ENCODE measurements at regions not wholly inside any gene's neighbourhood (a gene's known extent, or its start where the extent isn't known, plus 50 kb on each side); places are given as distances from the start of the nearest gene placed in this dataset.
A peak's percentile ranks its signal among the peaks of the same experiment; 100 is the strongest.

DNA sequence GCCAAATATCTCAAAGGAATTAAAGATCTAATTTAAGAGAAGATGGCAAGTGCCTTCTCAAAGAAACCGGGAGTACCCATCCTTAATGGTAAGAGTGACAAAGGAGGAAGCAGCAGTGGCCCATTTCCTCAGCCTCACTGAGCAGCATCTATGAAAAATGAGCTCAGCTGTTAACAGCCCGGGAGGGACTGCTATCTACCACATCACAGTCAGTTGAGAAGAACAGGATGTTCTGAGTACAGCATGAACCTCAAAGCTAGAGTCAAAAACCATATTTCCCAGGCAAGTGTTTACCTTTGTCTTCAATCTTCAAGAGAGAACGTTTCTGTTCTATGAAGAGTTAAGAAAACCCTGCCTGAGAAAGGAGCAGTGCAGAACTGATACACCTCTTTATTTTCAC is 115.0 kb downstream of the BTG1 start:
- no peaks in the 10 kb centered on the region for H3K36me3 ChIP-seq (ENCODE audit: control insufficient read depth in 4 of 4, insufficient read depth in 4 of 4, low read length in 4 of 4)
- no peak overlapping the region for H3K9ac ChIP-seq (ENCODE audit: insufficient read depth in 1 of 2, low read length in 2 of 2)
- H3K4me1 ChIP-seq (ENCODE audit: control insufficient read depth in 5 of 5, insufficient read depth in 5 of 5, low read length in 5 of 5) = peaks cover 0 to 24% (median 5%) of the 10 kb centered on the region in 5 donors
- H3K9me3 ChIP-seq (ENCODE audit: control insufficient read depth in 4 of 4, insufficient read depth in 3 of 4, low read length in 3 of 4) = no peaks in the 10 kb centered on the region
- WGBS, 2 donors = 7 to 11% methylated on average over 3 of the region's 3 CpGs
- peak overlapping the region in 1 of 2 donors; percentile 70 for H3K27ac ChIP-seq (ENCODE audit: low read depth in 1 of 2, low read length in 1 of 2)
- H3K27me3 ChIP-seq (ENCODE audit: control insufficient read depth in 3 of 3, insufficient read depth in 3 of 3, low read length in 2 of 3) = no peaks in the 10 kb centered on the region
- no peak for TF ChIP-seq CTCF (IDR thresholded peaks at IDR 0.05; ENCODE audit: control extremely low read depth, extremely low read depth)
- ATAC-seq (ENCODE audit: insufficient read depth, low FRiP score) (peak; percentile 75), DNase-seq (peak in 2 of 3 donors; percentile 34 to 51)
- no peak overlapping the region for H3K4me3 ChIP-seq

DNA sequence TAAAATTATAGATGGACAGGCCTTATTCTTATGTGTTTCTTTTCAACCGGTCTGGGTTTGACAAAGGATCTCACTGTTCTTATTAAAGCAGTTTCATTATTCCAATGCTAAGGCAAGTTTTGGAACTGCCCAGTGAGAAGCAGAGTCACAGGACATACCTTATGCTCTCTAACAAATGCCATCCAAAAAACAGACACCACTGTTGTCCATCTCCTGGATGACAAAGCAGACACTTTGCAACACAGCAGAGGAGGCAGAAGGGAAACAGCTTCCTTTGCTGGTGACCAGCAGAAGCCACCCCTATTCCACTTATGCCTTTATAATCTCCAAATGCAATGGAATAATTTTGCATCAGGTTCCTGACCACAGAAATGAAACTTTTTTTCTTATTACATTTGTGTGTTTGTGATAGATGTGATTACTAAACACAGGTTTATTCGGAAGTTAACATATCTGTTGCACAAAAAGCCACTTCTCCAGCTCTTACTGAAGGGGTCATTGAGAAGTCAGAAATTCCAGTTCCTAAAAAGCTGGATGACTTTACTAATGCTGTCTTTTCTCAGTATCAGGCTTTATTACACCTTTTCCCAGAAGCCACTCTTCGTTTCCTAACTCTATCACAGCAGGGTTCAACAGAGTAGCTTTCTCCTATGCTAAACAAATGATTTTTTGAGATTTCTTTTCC is 115.6 kb downstream of the BTG1 start:
- Histone ChIP-seq H3K4me1 (ENCODE audit: control insufficient read depth in 5 of 5, insufficient read depth in 5 of 5, low read length in 5 of 5) (peaks cover 0 to 18% (median 5%) of the 10 kb centered on the region in 5 donors), H3K4me3 (no peak overlapping the region), H3K9me3 (ENCODE audit: control insufficient read depth in 4 of 4, insufficient read depth in 3 of 4, low read length in 3 of 4) (no peaks in the 10 kb centered on the region), H3K9ac (ENCODE audit: insufficient read depth in 1 of 2, low read length in 2 of 2) (no peak overlapping the region), H3K27ac (ENCODE audit: low read depth in 1 of 2, low read length in 1 of 2) (peak overlapping the region; percentile 70 to 79), H3K27me3 (ENCODE audit: control insufficient read depth in 3 of 3, insufficient read depth in 3 of 3, low read length in 2 of 3) (no peaks in the 10 kb centered on the region), H3K36me3 (ENCODE audit: control insufficient read depth in 4 of 4, insufficient read depth in 4 of 4, low read length in 4 of 4) (no peaks in the 10 kb centered on the region)
- TF ChIP-seq CTCF (IDR thresholded peaks at IDR 0.05; ENCODE audit: control extremely low read depth, extremely low read depth) = no peak
- 57 to 61% methylated on average over 3 of the region's 3 CpGs for WGBS, 2 donors
- DNase-seq (no peak), ATAC-seq (ENCODE audit: insufficient read depth, low FRiP score) (no peak)

GRCh38 chr12:92029136-92029535 is 116.5 kb downstream of the BTG1 start:
- Histone ChIP-seq H3K36me3 (ENCODE audit: control insufficient read depth in 4 of 4, insufficient read depth in 4 of 4, low read length in 4 of 4) (no peaks in the 10 kb centered on the region), H3K4me3 (no peak overlapping the region), H3K9ac (ENCODE audit: insufficient read depth in 1 of 2, low read length in 2 of 2) (no peak overlapping the region), H3K27ac (ENCODE audit: low read depth in 1 of 2, low read length in 1 of 2) (no peak overlapping the region), H3K9me3 (ENCODE audit: control insufficient read depth in 4 of 4, insufficient read depth in 3 of 4, low read length in 3 of 4) (no peaks in the 10 kb centered on the region), H3K27me3 (ENCODE audit: control insufficient read depth in 3 of 3, insufficient read depth in 3 of 3, low read length in 2 of 3) (no peaks in the 10 kb centered on the region), H3K4me1 (ENCODE audit: control insufficient read depth in 5 of 5, insufficient read depth in 5 of 5, low read length in 5 of 5) (peaks cover 0 to 13% (median 5%) of the 10 kb centered on the region in 5 donors)
- 98% methylated on average over 2 of the region's 2 CpGs for WGBS, 2 donors
- DNase-seq (no peak), ATAC-seq (ENCODE audit: insufficient read depth, low FRiP score) (no peak)
- no peak for TF ChIP-seq CTCF (IDR thresholded peaks at IDR 0.05; ENCODE audit: control extremely low read depth, extremely low read depth)

DNA sequence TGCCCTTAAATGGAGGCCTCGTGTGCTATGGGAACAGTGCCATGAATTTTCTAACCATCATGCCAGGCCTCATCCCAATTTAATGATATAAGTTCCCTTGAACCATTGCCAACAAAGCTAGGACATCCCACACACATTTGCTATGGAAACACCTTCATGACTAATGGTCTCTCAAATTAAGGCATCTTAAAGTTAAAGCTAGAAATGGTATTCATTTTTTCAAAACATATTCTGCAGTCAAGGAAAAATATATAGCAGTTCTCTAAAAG is 117.3 kb downstream of the BTG1 start:
- no peak for TF ChIP-seq CTCF (IDR thresholded peaks at IDR 0.05; ENCODE audit: control extremely low read depth, extremely low read depth)
- H3K36me3 ChIP-seq (ENCODE audit: control insufficient read depth in 4 of 4, insufficient read depth in 4 of 4, low read length in 4 of 4) = no peaks in the 10 kb centered on the region
- ATAC-seq (ENCODE audit: insufficient read depth, low FRiP score) (no peak), DNase-seq (peak in 1 of 3 donors; percentile 23)
- H3K9me3 ChIP-seq (ENCODE audit: control insufficient read depth in 4 of 4, insufficient read depth in 3 of 4, low read length in 3 of 4) = no peaks in the 10 kb centered on the region
- H3K27ac ChIP-seq (ENCODE audit: low read depth in 1 of 2, low read length in 1 of 2) = no peak overlapping the region
- WGBS, 2 donors = 59 to 79% methylated on average over 1 of the region's 1 CpG
- H3K27me3 ChIP-seq (ENCODE audit: control insufficient read depth in 3 of 3, insufficient read depth in 3 of 3, low read length in 2 of 3) = no peaks in the 10 kb centered on the region
- peaks cover 0 to 13% (median 5%) of the 10 kb centered on the region in 5 donors for H3K4me1 ChIP-seq (ENCODE audit: control insufficient read depth in 5 of 5, insufficient read depth in 5 of 5, low read length in 5 of 5)
- H3K9ac ChIP-seq (ENCODE audit: insufficient read depth in 1 of 2, low read length in 2 of 2) = no peak overlapping the region
- H3K4me3 ChIP-seq = no peak overlapping the region
